HepG2 (cell line): ENCODE measurements at regions not wholly inside any gene's neighbourhood (a gene's known extent, or its start where the extent isn't known, plus 50 kb on each side); places are given as distances from the start of the nearest gene placed in this dataset.

Experiments used
- ATF1 ChIP-seq: IDR thresholded peaks from 2 replicates; pipeline ENCODE4 v1.6.1; 2016; ENCODE audit warnings: mild to moderate bottlenecking, control low read depth
- BCL6 ChIP-seq: IDR thresholded peaks from 2 replicates; pipeline ENCODE4 v1.6.1; 2016; ENCODE audit warnings: missing genetic modification reagents, missing compliant biosample characterization
- CBX1 ChIP-seq: IDR thresholded peaks from one replicate; pipeline ENCODE4 v1.6.1; 2016; ENCODE audit warnings: antibody characterized with exemption, low read depth
- EHMT2 ChIP-seq: fragments of 200-600 bp; sonication (generic); IDR thresholded peaks from 2 replicates; pipeline ENCODE4 v1.7.0; 2017; ENCODE audit warnings: antibody characterized with exemption, low read depth, low read length, borderline replicate concordance
- FOXA1 ChIP-seq, 2 experiments: fragments of 450-650 bp in 1 of 2; sonication (generic) in 1 of 2; formaldehyde crosslinking in 1 of 2; IDR thresholded peaks; 2 replicates each; pipeline versions ENCODE4 v1.4.0 to v1.6.1; 2016 to 2020; ENCODE audit warnings: missing genetic modification reagents in 1 of 2
- FOXK1 ChIP-seq: sonication (generic); formaldehyde crosslinking; IDR thresholded peaks from 2 replicates; pipeline ENCODE4 v1.4.0; 2020; ENCODE audit warnings: low read depth, missing genetic modification reagents, borderline replicate concordance
- SMC3 ChIP-seq: IDR thresholded peaks from 2 replicates; pipeline ENCODE4 v1.6.1; 2011; ENCODE audit warnings: low read length, improper control_type of control experiment
- TAF1 ChIP-seq: sonication (generic); formaldehyde crosslinking; IDR thresholded peaks from 2 replicates; pipeline ENCODE4 v1.4.0; 2020; ENCODE audit warnings: missing genetic modification reagents
- ZBTB7A ChIP-seq: sonication (generic); formaldehyde crosslinking; IDR thresholded peaks from 2 replicates; pipeline ENCODE4 v1.8.0; 2022; ENCODE audit warnings: mild to moderate bottlenecking, missing genetic modification reagents
- ZFP36 ChIP-seq: fragments of 150-350 bp; IDR thresholded peaks from 2 replicates; pipeline ENCODE4 v1.6.1; 2018; ENCODE audit warnings: borderline replicate concordance, low read length, low read depth; ENCODE audit not compliant: partially characterized antibody
- ZNF235 ChIP-seq: sonication (generic); formaldehyde crosslinking; IDR thresholded peaks from 2 replicates; pipeline ENCODE4 v1.8.1; 2023; ENCODE audit warnings: mild to moderate bottlenecking, missing genetic modification reagents, borderline replicate concordance
- TF ChIP-seq, protein P1 (sequence below): fragments of 450-650 bp; IDR thresholded peaks from 2 replicates; pipeline ENCODE4 v1.6.1; 2017; ENCODE audit warnings: mild to moderate bottlenecking
- TF ChIP-seq, protein P2 (sequence below): sonication (generic); formaldehyde crosslinking; IDR thresholded peaks from 2 replicates; pipeline ENCODE4 v1.8.0; 2022; ENCODE audit warnings: mild to moderate bottlenecking, missing genetic modification reagents

- TF ChIP-seq EHMT2 = no peak
- TF ChIP-seq, protein P1, sequence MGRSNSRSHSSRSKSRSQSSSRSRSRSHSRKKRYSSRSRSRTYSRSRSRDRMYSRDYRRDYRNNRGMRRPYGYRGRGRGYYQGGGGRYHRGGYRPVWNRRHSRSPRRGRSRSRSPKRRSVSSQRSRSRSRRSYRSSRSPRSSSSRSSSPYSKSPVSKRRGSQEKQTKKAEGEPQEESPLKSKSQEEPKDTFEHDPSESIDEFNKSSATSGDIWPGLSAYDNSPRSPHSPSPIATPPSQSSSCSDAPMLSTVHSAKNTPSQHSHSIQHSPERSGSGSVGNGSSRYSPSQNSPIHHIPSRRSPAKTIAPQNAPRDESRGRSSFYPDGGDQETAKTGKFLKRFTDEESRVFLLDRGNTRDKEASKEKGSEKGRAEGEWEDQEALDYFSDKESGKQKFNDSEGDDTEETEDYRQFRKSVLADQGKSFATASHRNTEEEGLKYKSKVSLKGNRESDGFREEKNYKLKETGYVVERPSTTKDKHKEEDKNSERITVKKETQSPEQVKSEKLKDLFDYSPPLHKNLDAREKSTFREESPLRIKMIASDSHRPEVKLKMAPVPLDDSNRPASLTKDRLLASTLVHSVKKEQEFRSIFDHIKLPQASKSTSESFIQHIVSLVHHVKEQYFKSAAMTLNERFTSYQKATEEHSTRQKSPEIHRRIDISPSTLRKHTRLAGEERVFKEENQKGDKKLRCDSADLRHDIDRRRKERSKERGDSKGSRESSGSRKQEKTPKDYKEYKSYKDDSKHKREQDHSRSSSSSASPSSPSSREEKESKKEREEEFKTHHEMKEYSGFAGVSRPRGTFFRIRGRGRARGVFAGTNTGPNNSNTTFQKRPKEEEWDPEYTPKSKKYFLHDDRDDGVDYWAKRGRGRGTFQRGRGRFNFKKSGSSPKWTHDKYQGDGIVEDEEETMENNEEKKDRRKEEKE = no peak
- no peak for TF ChIP-seq ZBTB7A (CRISPR knock-in tag)
- TF ChIP-seq TAF1 = no peak
- no peak for TF ChIP-seq SMC3
- TF ChIP-seq ZNF235 (CRISPR knock-in tag) = no peak
- TF ChIP-seq, protein P2, sequence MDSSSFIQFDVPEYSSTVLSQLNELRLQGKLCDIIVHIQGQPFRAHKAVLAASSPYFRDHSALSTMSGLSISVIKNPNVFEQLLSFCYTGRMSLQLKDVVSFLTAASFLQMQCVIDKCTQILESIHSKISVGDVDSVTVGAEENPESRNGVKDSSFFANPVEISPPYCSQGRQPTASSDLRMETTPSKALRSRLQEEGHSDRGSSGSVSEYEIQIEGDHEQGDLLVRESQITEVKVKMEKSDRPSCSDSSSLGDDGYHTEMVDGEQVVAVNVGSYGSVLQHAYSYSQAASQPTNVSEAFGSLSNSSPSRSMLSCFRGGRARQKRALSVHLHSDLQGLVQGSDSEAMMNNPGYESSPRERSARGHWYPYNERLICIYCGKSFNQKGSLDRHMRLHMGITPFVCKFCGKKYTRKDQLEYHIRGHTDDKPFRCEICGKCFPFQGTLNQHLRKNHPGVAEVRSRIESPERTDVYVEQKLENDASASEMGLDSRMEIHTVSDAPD (CRISPR knock-in tag) = no peak
- TF ChIP-seq FOXK1 (CRISPR knock-in tag) = no peak
- no peak for TF ChIP-seq BCL6 (CRISPR knock-in tag)
- no peak for TF ChIP-seq FOXA1 (IDR thresholded peaks at IDR 0.05)
- TF ChIP-seq FOXA1 (CRISPR knock-in tag; IDR thresholded peaks at IDR 0.05) = no peak
- TF ChIP-seq ATF1 (CRISPR knock-in tag) = no peak
- TF ChIP-seq CBX1 = no peak
- no peak for TF ChIP-seq ZFP36
These were observed 74.2 kb downstream of the APOBEC1 start for GRCh38 chr12:7591531-7591930.
